Spleen (tissue), 7 donors: ENCODE measurements at regions not wholly inside any gene's neighbourhood (a gene's known extent, or its start where the extent isn't known, plus 50 kb on each side); places are given as distances from the start of the nearest gene placed in this dataset.

Source experiments
- CTCF ChIP-seq, 11 experiments: fragments of 200-600 bp in 7 of 11; fragments of 450-650 bp in 4 of 11; sonication (generic) in 4 of 11; IDR thresholded peaks in 8 of 11; conservative IDR thresholded peaks in 3 of 11; 1 replicate in 7 of 11; 2 replicates in 4 of 11; pipeline versions ENCODE4 v1.4.0 to v1.8.0; 2016 to 2021; ENCODE audit warnings: antibody characterized with exemption in 11 of 11, inconsistent platforms in 4 of 11, mild to moderate bottlenecking in 1 of 11
- POLR2AphosphoS5 ChIP-seq, 3 donors: sonication (generic); formaldehyde crosslinking; IDR thresholded peaks; one replicate each; pipeline ENCODE4 v1.5.1; 2017; ENCODE audit warnings: antibody characterized with exemption in 3 of 3
- donor health status: DM: no; HTN: no; CAD: no; lungs with moderate emphysema.
- donor health status: DM: no; HTN: no; CAD: no.
- donor health status: DM: no; HTN: no; CAD: no.

DNA sequence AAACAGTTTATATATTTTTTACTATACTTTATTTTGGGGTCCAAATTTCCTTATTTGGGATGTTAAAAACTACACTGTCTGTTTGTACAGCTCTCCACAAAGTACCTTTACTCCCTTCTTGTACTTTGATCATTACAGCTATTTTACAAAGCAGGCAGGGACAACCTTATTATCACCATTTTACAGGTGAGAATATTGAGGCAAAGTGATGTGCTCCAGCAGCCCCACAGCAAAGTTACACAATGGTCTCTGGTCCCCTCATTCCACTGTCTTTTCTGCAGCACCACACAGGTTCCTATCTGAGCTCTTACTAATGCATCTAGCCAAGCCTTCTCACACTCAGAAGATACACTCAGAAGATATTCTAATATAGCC is 457.3 kb downstream of the RASEF start:
- TF ChIP-seq POLR2AphosphoS5 (IDR thresholded peaks at IDR 0.05) (no peak), CTCF (IDR thresholded peaks at IDR 0.05 in 8 of 11, conservative IDR thresholded peaks at IDR 0.05 in 3 of 11) (no peak)
